GM06990 (cell line): ENCODE measurements at regions not wholly inside any gene's neighbourhood (a gene's known extent, or its start where the extent isn't known, plus 50 kb on each side); places are given as distances from the start of the nearest gene placed in this dataset.
"Not testable (repeated sequence)": the region's sequence is repeated elsewhere in the genome, so short reads cannot be mapped to it uniquely, and the experiment has no call there.

Experiments used
- DNase-seq: peaks from one replicate; pipeline ENCODE4 v3.0.0-alpha.2; 2011; ENCODE audit not compliant: insufficient read length; ENCODE audit errors: extremely low read depth
- H3K27me3 ChIP-seq: replicated peaks from 2 replicates; pipeline ENCODE4 v1.6.0; 2011; ENCODE audit warnings: low read length; ENCODE audit not compliant: control insufficient read depth, insufficient read depth
- H3K36me3 ChIP-seq: 2 replicates; pipeline ENCODE4 v1.5.1; 2011; ENCODE audit warnings: low read length; ENCODE audit not compliant: control insufficient read depth, insufficient read depth
- H3K4me3 ChIP-seq: replicated peaks from 2 replicates; pipeline ENCODE4 v1.5.1; 2011; ENCODE audit warnings: low read depth, mild to moderate bottlenecking, control low read depth, low read length
- CTCF ChIP-seq: IDR thresholded peaks from 2 replicates; pipeline ENCODE4 v1.5.1; 2011; ENCODE audit warnings: low read length, control low read depth, mild to moderate bottlenecking, inconsistent platforms; ENCODE audit not compliant: insufficient read depth, poor library complexity, severe bottlenecking

GRCh38 chr4:82126512-82127040, 247.2 kb downstream of the HNRNPD start:
- H3K36me3 ChIP-seq: no peaks in the 10 kb centered on the region
- no peak overlapping the region for H3K4me3 ChIP-seq
- no peak for DNase-seq
- no peak for TF ChIP-seq CTCF
- no peaks in the 10 kb centered on the region for H3K27me3 ChIP-seq

GRCh38 chr4:82125787-82126297, 247.9 kb downstream of the HNRNPD start:
- no peak for DNase-seq
- H3K36me3 ChIP-seq: no peaks in the 10 kb centered on the region
- no peaks in the 10 kb centered on the region for H3K27me3 ChIP-seq
- H3K4me3 ChIP-seq: no peak overlapping the region
- no peak for TF ChIP-seq CTCF

GRCh38 chr4:82124932-82125786, 248.6 kb downstream of the HNRNPD start:
- TF ChIP-seq CTCF: no peak
- H3K27me3 ChIP-seq: no peaks in the 10 kb centered on the region
- no peaks in the 10 kb centered on the region for H3K36me3 ChIP-seq
- H3K4me3 ChIP-seq: no peak overlapping the region
- DNase-seq: no peak

- Histone ChIP-seq H3K36me3 (no peaks in the 10 kb centered on the region), H3K27me3 (no peaks in the 10 kb centered on the region), H3K4me3 (no peak overlapping the region)
- TF ChIP-seq CTCF: no peak
- no peak for DNase-seq
Observed at GRCh38 chr4:82124365-82124764, 249.4 kb downstream of the HNRNPD start.

GRCh38 chr4:82123934-82124333, 249.9 kb downstream of the HNRNPD start:
- no peak for TF ChIP-seq CTCF
- no peaks in the 10 kb centered on the region for H3K36me3 ChIP-seq
- H3K27me3 ChIP-seq: no peaks in the 10 kb centered on the region
- no peak overlapping the region for H3K4me3 ChIP-seq
- DNase-seq: no peak

GRCh38 chr4:82115183-82115582, 258.6 kb downstream of the HNRNPD start:
- not testable (repeated sequence) for H3K4me3 ChIP-seq, DNase-seq, H3K36me3 ChIP-seq, H3K27me3 ChIP-seq
